ENCODE measurements at regions not wholly inside any gene's neighbourhood (a gene's known extent, or its start where the extent isn't known, plus 50 kb on each side); places are given as distances from the start of the nearest gene placed in this dataset.
A peak's percentile ranks its signal among the peaks of the same experiment; 100 is the strongest.

GRCh38 chr1:184141361-184141880 is 89.9 kb downstream of the TSEN15 start:
- no peak for DNase-seq (ENCODE audit: extremely low read depth in 1 of 2, low read depth in 1 of 2)

GRCh38 chr1:184143449-184143848 is 91.9 kb downstream of the TSEN15 start:
- DNase-seq (ENCODE audit: extremely low read depth in 1 of 2, low read depth in 1 of 2), result no peak

DNA sequence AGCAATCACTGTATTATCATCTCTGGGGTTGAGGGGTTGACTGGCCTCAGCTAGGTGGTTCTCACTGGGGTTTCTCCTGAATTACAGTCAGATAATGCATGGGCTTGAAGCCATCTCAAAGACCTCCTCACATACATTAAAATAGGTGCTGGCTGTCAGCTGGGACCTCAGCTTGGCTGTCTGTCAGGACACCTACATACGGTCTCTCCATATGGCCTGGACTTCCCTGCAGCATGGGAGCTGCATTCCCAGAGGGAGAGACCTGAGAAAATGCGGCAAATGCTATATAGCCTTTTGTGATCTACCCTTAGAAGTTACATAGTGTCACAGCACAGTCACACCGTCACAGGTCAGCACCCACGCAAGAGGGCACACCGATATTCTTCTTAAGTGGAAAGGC is 93.6 kb downstream of the TSEN15 start:
- no peak for DNase-seq (ENCODE audit: extremely low read depth in 1 of 2, low read depth in 1 of 2)

DNA sequence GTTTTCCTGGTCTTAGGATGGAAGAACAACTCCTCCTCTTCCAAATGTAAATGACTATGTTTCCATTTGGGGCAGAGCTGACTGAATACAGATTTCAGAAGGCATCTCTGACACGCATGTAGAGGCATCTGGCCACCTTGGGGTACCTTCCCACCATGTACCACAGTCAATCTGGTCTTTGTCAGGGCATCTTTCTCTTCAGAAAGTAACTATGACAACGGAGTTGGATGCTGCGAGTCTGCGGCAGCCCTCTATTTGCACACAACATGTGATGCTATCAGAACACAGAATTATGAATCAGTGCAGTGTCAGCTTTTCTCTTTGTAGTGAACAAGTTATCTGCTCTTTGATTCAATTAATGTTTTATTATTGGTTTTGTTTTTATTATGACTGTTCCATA is 94.7 kb downstream of the TSEN15 start:
- no peak for DNase-seq (ENCODE audit: extremely low read depth in 1 of 2, low read depth in 1 of 2)

DNA sequence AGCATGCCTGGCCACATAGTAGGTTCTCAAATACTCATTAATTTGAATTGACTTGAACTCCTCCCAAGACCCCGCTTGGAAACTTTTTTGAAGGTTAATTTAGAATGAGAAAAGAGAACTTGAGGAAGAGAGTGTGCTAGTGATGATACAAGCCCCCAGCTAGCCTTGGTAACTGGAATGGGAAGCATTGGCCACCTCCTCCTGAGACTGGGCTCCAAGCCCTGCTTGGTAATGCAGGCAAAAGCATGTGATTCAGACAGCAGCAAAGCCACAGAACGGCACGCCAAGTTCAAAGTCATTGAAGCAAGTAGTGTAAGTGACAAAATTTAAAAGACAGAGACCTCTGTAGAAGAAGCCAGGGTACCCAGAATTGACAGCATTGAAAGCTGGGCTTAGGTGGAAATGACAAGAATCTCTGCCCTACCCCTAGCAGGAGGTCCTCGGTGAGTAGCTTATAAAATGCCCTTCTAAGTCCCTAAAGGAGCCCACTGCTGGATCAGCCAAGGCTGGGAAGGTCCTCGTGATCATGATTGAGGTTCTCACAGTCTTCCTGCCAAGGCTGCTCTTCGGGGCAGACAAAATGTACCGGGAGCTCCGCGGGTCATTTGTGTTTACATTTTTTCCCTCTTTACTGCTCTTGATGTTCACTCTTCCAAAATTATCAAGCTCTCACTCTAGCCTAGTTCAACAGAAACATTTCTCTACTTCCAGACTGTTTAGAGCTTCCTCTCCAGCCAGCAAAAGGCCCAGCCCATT is 99.4 kb downstream of the TSEN15 start:
- no peak for DNase-seq (ENCODE audit: extremely low read depth in 1 of 2, low read depth in 1 of 2)

DNA sequence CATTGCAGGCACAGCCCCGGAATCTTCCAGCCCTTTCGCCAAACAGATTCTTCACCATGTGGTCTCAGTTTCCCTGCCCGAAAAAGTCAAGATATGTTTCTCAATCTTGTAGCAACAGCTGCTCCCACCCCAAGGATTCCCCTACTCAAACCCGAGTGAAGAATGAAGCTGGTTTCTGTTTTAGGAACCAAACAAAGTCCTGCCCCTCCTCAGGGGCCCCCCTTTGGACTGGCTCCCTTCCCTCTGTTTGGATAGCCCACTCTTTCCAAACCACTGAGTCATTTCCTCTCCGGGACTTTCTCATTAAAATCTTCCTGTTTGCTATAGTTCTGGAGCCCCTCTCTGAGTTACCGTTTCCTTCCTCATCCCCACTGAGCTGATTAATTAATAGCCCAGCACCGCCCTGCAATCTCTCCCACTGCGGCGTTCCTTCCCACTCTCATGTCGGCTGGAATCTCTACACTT is 100.9 kb downstream of the TSEN15 start:
- DNase-seq (ENCODE audit: extremely low read depth in 1 of 2, low read depth in 1 of 2), result no peak

- DNase-seq (ENCODE audit: extremely low read depth in 1 of 2, low read depth in 1 of 2), result no peak
Observed at GRCh38 chr1:184152974-184153373, 101.4 kb downstream of the TSEN15 start.

- no peak for DNase-seq (ENCODE audit: extremely low read depth in 1 of 2, low read depth in 1 of 2)
Observed at GRCh38 chr1:184153731-184154130, 102.2 kb downstream of the TSEN15 start.

DNA sequence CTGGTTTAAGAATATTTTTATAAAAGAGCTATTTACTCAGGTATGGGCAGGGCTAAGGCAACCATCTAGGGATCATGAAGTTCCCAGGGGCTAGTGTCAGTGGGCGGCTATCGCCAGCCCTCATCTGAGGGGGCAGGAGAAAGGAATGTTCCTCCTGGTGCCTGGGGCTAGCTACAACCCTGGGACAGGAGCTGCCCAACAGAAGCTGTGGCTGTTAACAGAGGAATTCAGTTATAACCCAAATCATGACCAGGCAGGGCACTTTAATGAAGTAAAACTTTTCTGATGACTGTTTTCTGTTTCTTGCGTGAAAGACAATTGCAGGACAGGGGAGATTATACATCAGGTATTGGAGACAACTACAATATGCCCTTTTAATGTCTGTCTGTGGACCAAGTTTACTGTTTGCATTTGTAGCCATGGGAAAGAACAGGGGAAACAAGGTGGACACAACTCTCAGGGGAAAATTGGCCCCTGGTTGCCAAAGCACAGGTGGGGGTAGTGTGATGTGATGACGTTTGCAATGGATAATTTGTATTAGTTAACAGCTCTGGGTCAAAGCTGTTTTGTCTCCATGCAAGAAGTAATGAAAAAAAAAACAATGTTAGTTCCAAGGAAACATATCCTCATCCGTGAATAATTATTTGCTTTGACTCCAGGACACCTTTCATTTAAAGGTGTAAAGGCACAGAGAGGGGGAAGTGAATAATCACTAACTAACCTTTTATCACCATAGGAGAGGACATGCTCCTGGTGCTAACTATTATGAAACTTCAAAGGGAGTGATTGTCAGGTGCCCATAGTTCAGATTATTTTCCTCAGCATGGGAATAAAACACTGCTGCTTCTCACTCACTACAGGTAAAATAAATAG is 105.2 kb downstream of the TSEN15 start:
- DNase-seq (ENCODE audit: extremely low read depth in 1 of 2, low read depth in 1 of 2), result no peak

- no peak for DNase-seq (ENCODE audit: extremely low read depth in 1 of 2, low read depth in 1 of 2)
Observed at GRCh38 chr1:184157394-184157742, 105.8 kb downstream of the TSEN15 start.

- DNase-seq (ENCODE audit: extremely low read depth in 1 of 2, low read depth in 1 of 2), result no peak
Observed at GRCh38 chr1:184158896-184159681, 107.6 kb downstream of the TSEN15 start.

DNA sequence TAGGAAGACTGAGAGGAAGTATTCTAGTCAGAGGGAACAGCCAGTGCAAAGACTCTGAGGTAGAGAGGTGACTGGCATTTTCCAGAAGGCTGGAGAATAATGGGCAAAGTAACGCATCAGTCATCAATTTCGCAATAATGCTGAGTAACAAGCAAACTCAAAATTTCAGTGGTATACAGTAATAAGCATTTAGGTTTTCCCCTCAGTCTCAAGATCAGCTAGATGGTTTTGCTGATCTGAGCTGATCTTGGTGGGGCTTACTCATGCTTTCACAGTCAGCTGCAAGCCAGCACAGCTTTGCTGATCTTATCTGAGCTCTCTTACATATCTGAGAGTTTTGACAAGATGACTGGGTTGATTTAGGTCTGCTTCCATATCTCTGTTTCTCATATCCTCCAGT is 108.7 kb downstream of the TSEN15 start:
- DNase-seq (ENCODE audit: extremely low read depth in 1 of 2, low read depth in 1 of 2), result peak; percentile 9 to 53

DNA sequence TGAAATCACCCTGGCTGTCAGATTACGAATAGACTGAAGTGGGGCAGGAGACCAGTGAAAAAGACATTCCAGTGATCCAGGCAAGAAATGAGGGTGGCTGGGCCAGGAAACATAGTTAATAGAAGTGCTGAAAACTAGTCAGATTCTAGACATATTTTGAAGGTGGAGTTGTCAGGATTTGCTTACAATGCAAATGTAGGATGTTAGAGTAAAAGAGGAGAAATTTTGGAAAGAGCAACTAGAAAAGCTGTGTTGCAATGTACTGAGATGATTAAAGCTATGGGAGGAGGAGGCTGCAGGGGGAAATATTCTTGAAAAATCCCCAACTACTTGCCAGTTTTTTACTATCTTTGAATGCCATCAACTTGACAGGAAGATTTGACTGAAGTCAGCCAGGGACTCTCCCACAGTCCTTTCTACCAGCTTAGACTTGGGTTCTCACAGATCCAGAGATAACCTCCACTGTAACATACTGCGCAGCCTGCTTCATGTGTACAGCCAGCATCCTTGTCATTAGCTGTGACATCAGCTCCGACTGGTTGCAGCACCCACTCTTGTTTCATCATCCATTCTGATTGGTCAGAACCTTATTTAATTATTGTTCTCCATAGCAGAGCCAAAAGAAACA is 109.7 kb downstream of the TSEN15 start:
- peak in 1 of 2 donors; percentile 41 for DNase-seq (ENCODE audit: extremely low read depth in 1 of 2, low read depth in 1 of 2)

DNA sequence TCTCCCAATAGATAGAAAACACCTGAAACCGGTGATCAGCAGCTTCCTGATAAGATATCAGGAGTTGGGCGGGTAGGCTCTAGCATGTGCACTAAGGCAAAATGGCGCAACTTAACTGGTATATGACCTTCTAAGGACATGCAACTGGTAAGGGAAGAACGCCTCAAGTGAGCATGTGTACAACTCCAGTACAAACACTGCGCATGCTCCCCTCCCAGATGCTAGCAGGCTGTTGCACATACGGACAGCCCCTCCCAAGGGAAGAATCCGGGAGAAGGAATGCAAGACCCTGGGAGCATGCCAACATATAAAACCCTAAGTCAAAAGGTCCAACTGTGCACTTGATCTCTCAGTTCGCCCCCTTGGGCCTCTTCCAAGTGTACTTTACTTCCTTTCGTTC is 110.8 kb downstream of the TSEN15 start:
- no peak for DNase-seq (ENCODE audit: extremely low read depth in 1 of 2, low read depth in 1 of 2)

DNA sequence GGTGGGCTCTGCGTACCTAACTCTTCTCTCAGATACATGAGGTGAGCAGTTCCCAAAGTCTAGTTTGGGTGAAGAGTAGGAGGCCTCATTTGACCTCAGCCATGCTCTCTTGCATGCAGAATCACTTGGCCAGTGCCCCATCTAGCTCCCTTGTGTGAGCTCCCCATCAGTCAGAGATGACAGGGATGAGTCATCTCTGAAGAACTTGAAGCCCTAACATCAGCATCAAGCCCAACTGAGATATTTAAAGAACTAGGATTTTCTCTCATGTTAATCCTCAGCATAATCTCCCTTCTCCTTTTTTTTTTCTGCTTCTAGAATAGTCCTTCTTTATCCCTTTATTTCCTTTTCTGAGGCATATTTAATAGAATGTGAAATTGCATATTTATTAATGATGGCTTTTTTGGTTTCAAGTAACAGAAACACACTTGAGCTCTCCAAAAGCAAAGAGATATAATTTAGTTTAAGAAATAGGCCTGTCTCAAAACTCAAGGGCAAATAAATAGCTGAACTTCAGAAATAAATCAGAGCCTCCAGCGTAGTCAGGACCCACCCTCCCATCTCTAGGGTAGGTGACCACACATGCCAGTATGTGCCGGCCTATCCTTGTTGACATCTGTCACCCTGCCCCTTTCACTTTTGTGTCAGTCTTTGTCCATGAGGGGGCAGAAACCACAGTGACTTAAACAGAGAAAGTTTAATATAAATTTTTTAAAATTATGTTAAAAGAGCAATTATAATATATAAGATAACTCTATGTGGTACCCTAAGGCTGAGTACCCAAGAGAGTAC is 112.3 kb downstream of the TSEN15 start:
- DNase-seq (ENCODE audit: extremely low read depth in 1 of 2, low read depth in 1 of 2), result no peak

GRCh38 chr1:184164536-184164935 is 113.0 kb downstream of the TSEN15 start:
- DNase-seq (ENCODE audit: extremely low read depth in 1 of 2, low read depth in 1 of 2), result no peak

GRCh38 chr1:184166485-184166884 is 115.0 kb downstream of the TSEN15 start:
- no peak for DNase-seq (ENCODE audit: extremely low read depth in 1 of 2, low read depth in 1 of 2)

DNA sequence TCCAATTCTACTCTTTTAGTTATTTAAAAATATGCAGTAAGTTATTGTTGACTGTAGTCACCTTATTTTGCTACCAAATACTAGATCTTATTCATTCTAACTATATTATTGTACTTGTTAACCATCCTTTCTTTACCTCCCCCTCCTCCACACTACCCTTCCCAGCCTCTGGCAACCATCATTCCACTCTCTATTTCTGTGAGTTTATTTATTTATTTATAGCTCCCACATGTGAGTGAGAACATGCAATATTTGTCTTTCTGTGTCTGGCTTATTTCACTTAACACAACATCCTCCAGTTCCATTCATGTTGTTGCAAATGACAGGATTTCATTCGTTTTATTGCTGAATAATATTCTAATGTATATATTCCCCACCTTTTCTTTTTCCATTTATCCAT is 115.8 kb downstream of the TSEN15 start:
- DNase-seq (ENCODE audit: extremely low read depth in 1 of 2, low read depth in 1 of 2), result no peak

DNA sequence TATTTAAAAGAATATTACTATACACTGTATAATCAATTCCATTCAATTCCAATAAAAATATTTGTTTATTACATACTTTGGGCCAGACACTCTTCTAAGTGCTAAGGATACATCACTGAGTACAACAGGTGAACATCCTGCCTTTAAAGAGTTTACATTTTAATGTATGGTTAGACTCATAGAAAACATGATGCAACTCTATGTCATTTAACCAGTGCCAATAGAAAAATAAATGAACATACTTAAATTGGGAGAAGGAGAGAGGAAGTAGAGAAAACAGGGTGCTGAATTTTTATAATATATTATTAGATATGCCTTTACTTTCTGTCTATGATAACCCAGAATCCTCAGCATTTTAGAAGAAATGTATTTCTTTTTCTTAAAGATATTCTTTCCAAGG is 119.2 kb downstream of the TSEN15 start:
- no peak for DNase-seq (ENCODE audit: extremely low read depth in 1 of 2, low read depth in 1 of 2)

GRCh38 chr1:184176058-184176457 is 124.5 kb downstream of the TSEN15 start:
- DNase-seq (ENCODE audit: extremely low read depth in 1 of 2, low read depth in 1 of 2), result no peak

Data from stimulated activated CD8-positive, alpha-beta memory T cell treated with anti-CD3 and anti-CD28 coated beads, Interleukin-7, amount 100 ng/mL, for 48 hours (primary cell).